ENCODE measurements at regions not wholly inside any gene's neighbourhood (a gene's known extent, or its start where the extent isn't known, plus 50 kb on each side); places are given as distances from the start of the nearest gene placed in this dataset.

DNA sequence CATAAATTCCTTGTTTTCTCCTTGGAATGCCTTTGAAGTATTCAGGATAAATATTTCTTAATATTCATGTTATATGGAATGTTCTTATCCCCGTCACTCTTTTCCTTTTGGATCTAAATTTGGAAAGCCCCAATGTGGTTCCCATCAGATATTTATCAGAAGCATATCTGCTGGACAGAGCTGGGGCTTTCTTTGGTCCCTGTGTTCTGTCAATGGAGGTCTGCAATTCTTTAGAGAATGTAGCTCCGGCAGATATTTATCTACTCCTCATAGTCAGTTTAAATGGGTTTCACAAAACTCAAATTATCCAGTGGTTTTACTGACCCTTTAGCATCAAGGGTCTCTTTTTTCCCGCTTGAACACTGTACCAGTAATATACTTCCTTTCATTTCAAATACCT, 167.8 kb upstream of the SCN7A start:
- TF ChIP-seq SUZ12 (IDR thresholded peaks at IDR 0.05; ENCODE audit: extremely low read depth, insufficient read depth, insufficient read length) (no peak), YY1 (IDR thresholded peaks at IDR 0.05; ENCODE audit: insufficient read depth, insufficient read length) (no peak)

Data from NT2/D1 (cell line).